HCT116 (cell line): ENCODE measurements at regions not wholly inside any gene's neighbourhood (a gene's known extent, or its start where the extent isn't known, plus 50 kb on each side); places are given as distances from the start of the nearest gene placed in this dataset.

Experiments
- ATAC-seq: fragments of 200-7000 bp; cut with Tn5 transposase; 2 replicates; pipeline ENCODE4 v1.9.1; 2020; ENCODE audit warnings: mild to moderate bottlenecking, moderate library complexity
- BruUV-seq: library from RNA; stranded (reverse); fragments of 400-500 nt; replicated peaks from 2 replicates; lab custom pipeline; 2021; lab: Mats Ljungman, UMichigan
- CTCF ChIA-PET: fragments of 300-600 bp; sonication (Branson Sonifier 250); formaldehyde crosslinking; loops from one replicate; lab custom pipeline; 2021; ENCODE audit warnings: antibody characterized with exemption; lab: Charles Lee
- POLR2A ChIA-PET: fragments of 300-600, 350-600 bp; sonication (Branson Sonifier 250); formaldehyde crosslinking; loops from one replicate; lab custom pipeline; 2021; ENCODE audit warnings: antibody characterized with exemption; lab: Charles Lee
- RAD21 ChIA-PET, 2 experiments: fragments of 300-600 bp; sonication (Branson Sonifier 250); formaldehyde crosslinking; loops; one replicate each; lab custom pipeline; 2023; ENCODE audit warnings: low total read pairs in 2 of 2; ENCODE audit not compliant: uncharacterized antibody in 2 of 2, unreplicated experiment in 2 of 2, low non-redundant PET in 1 of 2; lab: Charles Lee
- DNase-seq: peaks from one replicate; pipeline ENCODE4 v3.0.0-alpha.2; 2010; ENCODE audit warnings: low read depth, low spot score
- H2AFZ ChIP-seq: fragments of 200-600 bp; shearing (Covaris generic), sonication (generic); 2 replicates; pipeline ENCODE4 v1.6.1; 2017; ENCODE audit warnings: low read depth, mixed run types, mixed read lengths, antibody characterized with exemption, low read length; ENCODE audit not compliant: poor library complexity, severe bottlenecking
- H3K27ac ChIP-seq: 2 replicates; pipeline ENCODE4 v1.5.1; 2012; ENCODE audit warnings: low read depth, low read length
- H3K27me3 ChIP-seq: fragments of 200-600 bp; sonication (generic); 2 replicates; pipeline ENCODE4 v1.6.1; 2016; ENCODE audit warnings: mixed run types, low read length, mixed read lengths; ENCODE audit not compliant: insufficient read depth
- H3K36me3 ChIP-seq, 2 experiments: fragments of 200-500 bp in 1 of 2; fragments of 200-600 bp in 1 of 2; sonication (Bioruptor generic) in 1 of 2; sonication (generic) in 1 of 2; 2 replicates each; pipeline versions ENCODE4 v1.5.1 to v1.6.1; 2014 to 2016; ENCODE audit warnings: low read length in 2 of 2, inconsistent platforms in 1 of 2, mixed read lengths in 1 of 2, mixed run types in 1 of 2; ENCODE audit not compliant: insufficient read depth in 2 of 2, control insufficient read depth in 1 of 2
- H3K4me1 ChIP-seq, 2 experiments: fragments of 200-600 bp in 1 of 2; sonication (generic) in 1 of 2; 2 replicates each; pipeline versions ENCODE4 v1.5.1 to v1.6.1; 2012 to 2017; ENCODE audit warnings: low read length in 2 of 2, inconsistent platforms in 1 of 2, mild to moderate bottlenecking in 1 of 2, mixed read lengths in 1 of 2, mixed run types in 1 of 2, moderate library complexity in 1 of 2; ENCODE audit not compliant: insufficient read depth in 2 of 2, control insufficient read depth in 1 of 2
- H3K4me2 ChIP-seq: fragments of 200-600 bp; sonication (generic); 2 replicates; pipeline ENCODE4 v1.6.1; 2017; ENCODE audit warnings: mixed run types, low read length, mixed read lengths
- H3K4me3 ChIP-seq, 2 experiments: fragments of 200-600 bp in 1 of 2; sonication (generic) in 1 of 2; replicated peaks in 1 of 2; 2 replicates each; pipeline ENCODE4 v1.5.1; 2011 to 2016; ENCODE audit warnings: low read length in 2 of 2, control low read depth in 1 of 2, low read depth in 1 of 2, mild to moderate bottlenecking in 1 of 2, mixed read lengths in 1 of 2, mixed run types in 1 of 2
- H3K79me2 ChIP-seq: fragments of 200-600 bp; sonication (generic); 2 replicates; pipeline ENCODE4 v1.6.1; 2017; ENCODE audit warnings: mild to moderate bottlenecking, mixed run types, low read length, moderate library complexity, mixed read lengths; ENCODE audit not compliant: insufficient read depth
- H3K9ac ChIP-seq: fragments of 200-600 bp; sonication (generic); 2 replicates; pipeline ENCODE4 v1.6.1; 2016; ENCODE audit warnings: low read length, mixed read lengths
- H3K9me2 ChIP-seq: fragments of 200-600 bp; sonication (generic), shearing (Covaris generic); 2 replicates; pipeline ENCODE4 v1.6.1; 2017; ENCODE audit warnings: mixed run types, mild to moderate bottlenecking, moderate library complexity; ENCODE audit not compliant: insufficient read depth
- H3K9me3 ChIP-seq, 2 experiments: fragments of 200-500 bp in 1 of 2; fragments of 200-600 bp in 1 of 2; sonication (Bioruptor generic) in 1 of 2; sonication (generic) in 1 of 2; 2 replicates each; pipeline ENCODE4 v1.6.1; 2014 to 2017; ENCODE audit warnings: low read length in 2 of 2, mixed read lengths in 2 of 2, inconsistent platforms in 1 of 2, low read depth in 1 of 2, mild to moderate bottlenecking in 1 of 2, mixed run types in 1 of 2, moderate library complexity in 1 of 2; ENCODE audit not compliant: control insufficient read depth in 1 of 2, insufficient read depth in 1 of 2
- H4K20me1 ChIP-seq: fragments of 200-600 bp; sonication (generic), shearing (Covaris generic); 2 replicates; pipeline ENCODE4 v1.6.1; 2017; ENCODE audit warnings: mixed run types, mild to moderate bottlenecking, moderate library complexity; ENCODE audit not compliant: insufficient read depth
- ATF3 ChIP-seq: IDR thresholded peaks from 2 replicates; pipeline ENCODE4 v1.6.1; 2012
- CBX3 ChIP-seq: IDR thresholded peaks from 2 replicates; pipeline ENCODE4 v1.6.1; 2012; ENCODE audit warnings: low read depth
- CEBPB ChIP-seq: IDR thresholded peaks from 2 replicates; pipeline ENCODE4 v1.6.1; 2012; ENCODE audit warnings: low read depth
- EGR1 ChIP-seq: IDR thresholded peaks from 2 replicates; pipeline ENCODE4 v1.6.1; 2012; ENCODE audit warnings: low read depth
- ELF1 ChIP-seq: IDR thresholded peaks from 2 replicates; pipeline ENCODE4 v1.6.1; 2012; ENCODE audit warnings: low read depth, borderline replicate concordance
- EZH2 ChIP-seq: fragments of 200-600 bp; sonication (generic); IDR thresholded peaks from 2 replicates; pipeline ENCODE4 v1.6.1; 2017; ENCODE audit warnings: antibody characterized with exemption, mixed run types
- EZH2phosphoT487 ChIP-seq: fragments of 200-600 bp; IDR thresholded peaks from 2 replicates; pipeline ENCODE4 v1.6.1; 2018; ENCODE audit warnings: antibody characterized with exemption, borderline replicate concordance
- FOSL1 ChIP-seq: IDR thresholded peaks from 2 replicates; pipeline ENCODE4 v1.6.1; 2012; ENCODE audit warnings: low read depth
- JUND ChIP-seq: IDR thresholded peaks from 2 replicates; pipeline ENCODE4 v1.6.1; 2012
- MAX ChIP-seq: IDR thresholded peaks from 2 replicates; pipeline ENCODE4 v1.6.1; 2012
- POLR2AphosphoS5 ChIP-seq: IDR thresholded peaks from 2 replicates; pipeline ENCODE4 v1.6.1; 2011; ENCODE audit warnings: mild to moderate bottlenecking, low read depth, low read length, moderate library complexity
- RAD21 ChIP-seq: IDR thresholded peaks from 2 replicates; pipeline ENCODE4 v1.6.1; 2012; ENCODE audit warnings: low read depth, mild to moderate bottlenecking
- SP1 ChIP-seq: IDR thresholded peaks from 2 replicates; pipeline ENCODE4 v1.6.1; 2012; ENCODE audit warnings: low read depth
- SRF ChIP-seq: IDR thresholded peaks from 2 replicates; pipeline ENCODE4 v1.6.1; 2012; ENCODE audit warnings: low read depth
- TCF7L2 ChIP-seq: IDR thresholded peaks from 2 replicates; pipeline ENCODE4 v1.7.0; 2011; ENCODE audit warnings: borderline replicate concordance, inconsistent platforms; ENCODE audit not compliant: insufficient read depth, insufficient read length; ENCODE audit errors: extremely low read depth
- YY1 ChIP-seq: IDR thresholded peaks from 2 replicates; pipeline ENCODE4 v1.6.1; 2011; ENCODE audit warnings: low read length, low read depth, moderate library complexity, mild to moderate bottlenecking; ENCODE audit not compliant: insufficient replicate concordance; ENCODE audit errors: extremely low read depth
- ZNF274 ChIP-seq: fragments of 200-500 bp; sonication (Bioruptor generic); IDR thresholded peaks from 2 replicates; pipeline ENCODE4 v1.6.1; 2014; ENCODE audit warnings: mild to moderate bottlenecking, low read depth, low read length, inconsistent platforms
- intact Hi-C: fragments of 100-400 bp; cut with micrococcal nuclease; formaldehyde crosslinking; loops from 2 replicates; pipeline ENCODE4 v1.10.0; 2022
- TF ChIP-seq, protein P1 (sequence below): IDR thresholded peaks from 2 replicates; pipeline ENCODE4 v1.6.1; 2012; ENCODE audit warnings: low read depth

DNA sequence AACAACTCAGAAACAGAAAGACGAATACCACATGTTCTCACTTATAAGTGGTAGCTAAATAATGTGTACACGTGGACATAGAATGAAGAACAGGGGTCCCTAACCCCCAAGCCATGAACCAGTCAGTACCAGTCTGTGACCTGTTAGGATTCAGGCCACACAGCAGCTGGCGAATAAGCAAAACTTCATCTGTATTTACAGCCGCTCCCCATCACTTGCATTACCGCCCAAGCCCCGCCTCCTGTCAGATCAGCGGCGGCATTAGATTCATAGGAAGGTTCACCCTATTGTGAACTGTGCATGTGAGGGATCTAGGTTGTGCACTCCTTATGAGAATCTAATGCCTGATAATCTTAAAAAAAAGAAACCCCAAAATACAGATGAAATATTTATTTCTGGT is 1128.7 kb downstream of the NLGN4X start:
- H3K36me3 ChIP-seq: no peaks in the 10 kb centered on the region
- ChIA-PET RAD21 (no interaction called here), POLR2A (no interaction called here), CTCF (no interaction called here)
- H3K9me2 ChIP-seq: no peaks in the 10 kb centered on the region
- no peaks in the 10 kb centered on the region for H3K27me3 ChIP-seq
- no peak overlapping the region for H3K4me2 ChIP-seq
- no peak overlapping the region for H2AFZ ChIP-seq
- H3K27ac ChIP-seq: no peak overlapping the region
- intact Hi-C loops: no loop called here
- no peaks in the 10 kb centered on the region for H3K4me1 ChIP-seq
- H3K9me3 ChIP-seq: no peaks in the 10 kb centered on the region; a peak in 1 of 4 replicates
- no peaks in the 10 kb centered on the region for H3K79me2 ChIP-seq
- no peak for ATAC-seq
- no peak overlapping the region for H3K9ac ChIP-seq
- no peaks in the 10 kb centered on the region for H4K20me1 ChIP-seq
- BruUV-seq: no TSS peak
- no peak overlapping the region for H3K4me3 ChIP-seq
- DNase-seq: no peak
- TF ChIP-seq YY1 (no peak), JUND (no peak), ZNF274 (no peak), ELF1 (no peak), RAD21 (no peak), EZH2phosphoT487 (no peak), ATF3 (no peak), EGR1 (no peak), TCF7L2 (no peak), SRF (no peak), SP1 (no peak), POLR2AphosphoS5 (no peak), MAX (no peak), FOSL1 (no peak), CEBPB (no peak), CBX3 (no peak), EZH2 (no peak)
- TF ChIP-seq, protein P1, sequence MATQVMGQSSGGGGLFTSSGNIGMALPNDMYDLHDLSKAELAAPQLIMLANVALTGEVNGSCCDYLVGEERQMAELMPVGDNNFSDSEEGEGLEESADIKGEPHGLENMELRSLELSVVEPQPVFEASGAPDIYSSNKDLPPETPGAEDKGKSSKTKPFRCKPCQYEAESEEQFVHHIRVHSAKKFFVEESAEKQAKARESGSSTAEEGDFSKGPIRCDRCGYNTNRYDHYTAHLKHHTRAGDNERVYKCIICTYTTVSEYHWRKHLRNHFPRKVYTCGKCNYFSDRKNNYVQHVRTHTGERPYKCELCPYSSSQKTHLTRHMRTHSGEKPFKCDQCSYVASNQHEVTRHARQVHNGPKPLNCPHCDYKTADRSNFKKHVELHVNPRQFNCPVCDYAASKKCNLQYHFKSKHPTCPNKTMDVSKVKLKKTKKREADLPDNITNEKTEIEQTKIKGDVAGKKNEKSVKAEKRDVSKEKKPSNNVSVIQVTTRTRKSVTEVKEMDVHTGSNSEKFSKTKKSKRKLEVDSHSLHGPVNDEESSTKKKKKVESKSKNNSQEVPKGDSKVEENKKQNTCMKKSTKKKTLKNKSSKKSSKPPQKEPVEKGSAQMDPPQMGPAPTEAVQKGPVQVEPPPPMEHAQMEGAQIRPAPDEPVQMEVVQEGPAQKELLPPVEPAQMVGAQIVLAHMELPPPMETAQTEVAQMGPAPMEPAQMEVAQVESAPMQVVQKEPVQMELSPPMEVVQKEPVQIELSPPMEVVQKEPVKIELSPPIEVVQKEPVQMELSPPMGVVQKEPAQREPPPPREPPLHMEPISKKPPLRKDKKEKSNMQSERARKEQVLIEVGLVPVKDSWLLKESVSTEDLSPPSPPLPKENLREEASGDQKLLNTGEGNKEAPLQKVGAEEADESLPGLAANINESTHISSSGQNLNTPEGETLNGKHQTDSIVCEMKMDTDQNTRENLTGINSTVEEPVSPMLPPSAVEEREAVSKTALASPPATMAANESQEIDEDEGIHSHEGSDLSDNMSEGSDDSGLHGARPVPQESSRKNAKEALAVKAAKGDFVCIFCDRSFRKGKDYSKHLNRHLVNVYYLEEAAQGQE: no peak
- TF ChIP-seq, all 23 proteins: peak for 0
